ENCODE measurements at regions not wholly inside any gene's neighbourhood (a gene's known extent, or its start where the extent isn't known, plus 50 kb on each side); places are given as distances from the start of the nearest gene placed in this dataset.

- Histone ChIP-seq H4K8ac (ENCODE audit: extremely low read depth, insufficient read depth, low read length) (peak overlapping the region; percentile 51; the same call in 1 of the 2 replicates), H2BK12ac (ENCODE audit: low read depth, low read length) (no peak overlapping the region), H3K56ac (replicated peaks; ENCODE audit: insufficient read length, low read depth, low read length) (no peak overlapping the region), H3K14ac (ENCODE audit: insufficient read length) (no peak overlapping the region), H3K23ac (ENCODE audit: insufficient read length) (no peak overlapping the region), H2BK5ac (ENCODE audit: low read depth, low read length) (no peak overlapping the region), H3K4me2 (ENCODE audit: insufficient read depth in 1 of 2, low read depth in 2 of 2, low read length in 2 of 2) (no peak overlapping the region), H3K4me1 (replicated peaks in 1 of 4; ENCODE audit: control insufficient read depth in 3 of 4, insufficient read depth in 4 of 4, low read length in 3 of 4) (no peaks in the 10 kb centered on the region), H2BK120ac (replicated peaks; ENCODE audit: low read depth, low read length) (no peak overlapping the region), H3K4me3 (ENCODE audit: extremely low read depth in 1 of 4, insufficient read depth in 2 of 4, low read depth in 3 of 4, low read length in 4 of 4) (no peak overlapping the region), H3K79me1 (ENCODE audit: low read depth, low read length) (no peaks in the 10 kb centered on the region), H3K18ac (ENCODE audit: extremely low read depth, low read length) (no peak overlapping the region), H4K5ac (ENCODE audit: insufficient read length, low read depth, low read length) (no peak overlapping the region), H2AFZ (ENCODE audit: low read length) (no peak overlapping the region), H3K79me2 (ENCODE audit: control insufficient read depth in 1 of 2, insufficient read depth in 2 of 2, low read length in 2 of 2) (no peaks in the 10 kb centered on the region), H3K27me3 (replicated peaks in 1 of 4; ENCODE audit: control insufficient read depth in 3 of 4, extremely low read depth in 1 of 4, insufficient read depth in 3 of 4, low read length in 3 of 4) (no peaks in the 10 kb centered on the region), H4K20me1 (replicated peaks in 1 of 2; ENCODE audit: control insufficient read depth in 1 of 2, insufficient read depth in 2 of 2, low read length in 2 of 2) (no peaks in the 10 kb centered on the region), H4K91ac (replicated peaks; ENCODE audit: insufficient read length, low read length) (no peak overlapping the region), H3K9ac (replicated peaks in 1 of 4; ENCODE audit: extremely low read depth in 1 of 4, low read depth in 3 of 4, low read length in 3 of 4) (no peak overlapping the region), H3K9me3 (ENCODE audit: insufficient read depth in 2 of 2, low read depth in 1 of 2, low read length in 1 of 2) (peaks cover 7% of the 10 kb centered on the region in 2 experiments; a peak in 1 of 4 replicates), H2AK5ac (ENCODE audit: low read depth, low read length) (no peak overlapping the region), H3K4ac (replicated peaks; ENCODE audit: insufficient read length, low read depth, low read length) (no peak overlapping the region), H3K27ac (ENCODE audit: low read depth, low read length) (no peak overlapping the region), H3K23me2 (ENCODE audit: low read depth, low read length) (no peaks in the 10 kb centered on the region), H3K36me3 (ENCODE audit: control insufficient read depth in 2 of 4, insufficient read depth in 4 of 4, low read length in 3 of 4) (no peaks in the 10 kb centered on the region), H2BK15ac (ENCODE audit: low read length) (no peak overlapping the region), H2BK20ac (ENCODE audit: low read length) (no peak overlapping the region)
- FAIRE-seq (no peak), DNase-seq (ENCODE audit: low read depth in 1 of 2, low spot score in 2 of 2) (no peak)
- WGBS, 2 experiments (ENCODE audit: extremely low coverage in 1 of 2, insufficient coverage in 1 of 2, insufficient read length in 1 of 2, insufficient replicate concordance in 2 of 2, low coverage in 1 of 2, low lambda C conversion rate in 2 of 2, missing lambda C conversion rate in 1 of 2): 98% methylated on average over 7 of the region's 7 CpGs; no CpG with 5 or more reads in 1 of the 2 experiments
- CTCF ChIA-PET (ENCODE audit: partially characterized antibody): no interaction called here
- POLR2A ChIA-PET (ENCODE audit: partially characterized antibody): interaction anchor here (0.7 kb wide), 1 partner anchor 1138 kb away, joined by 3 read pairs; no protein-coding TSS in a partner anchor
- no peak for TF ChIP-seq CHD1 (IDR thresholded peaks at IDR 0.05; ENCODE audit: low read depth, low read length)
- TF ChIP-seq PHF8 (conservative IDR thresholded peaks at IDR 0.05; ENCODE audit: low read depth, low read length): no peak
- TF ChIP-seq BACH1 (IDR thresholded peaks at IDR 0.05; ENCODE audit: low read length): no peak
- no peak for TF ChIP-seq POLR2AphosphoS5 (IDR thresholded peaks at IDR 0.05; ENCODE audit: low read depth, low read length)
- no peak for TF ChIP-seq YY1 (IDR thresholded peaks at IDR 0.05; ENCODE audit: low read depth, low read length)
- no peak for TF ChIP-seq POLR2A (IDR thresholded peaks at IDR 0.05; ENCODE audit: control extremely low read depth in 1 of 2, low read depth in 2 of 2, low read length in 2 of 2)
- TF ChIP-seq E2F6 (IDR thresholded peaks at IDR 0.05): no peak
- no peak for TF ChIP-seq CBX5 (IDR thresholded peaks at IDR 0.05; ENCODE audit: low read depth, low read length)
- TF ChIP-seq TCF12 (IDR thresholded peaks at IDR 0.05; ENCODE audit: low read depth, low read length): no peak
- TF ChIP-seq USF2 (IDR thresholded peaks at IDR 0.05; ENCODE audit: low read length): no peak
- no peak for TF ChIP-seq SRF (IDR thresholded peaks at IDR 0.05; ENCODE audit: low read depth, low read length)
- TF ChIP-seq KDM1A (IDR thresholded peaks at IDR 0.05; ENCODE audit: borderline replicate concordance, low read length): no peak
- TF ChIP-seq CTBP2 (IDR thresholded peaks at IDR 0.05; ENCODE audit: borderline replicate concordance, insufficient read depth, insufficient read length, low read length): no peak
- no peak for TF ChIP-seq EP300 (IDR thresholded peaks at IDR 0.05; ENCODE audit: borderline replicate concordance in 1 of 2, low read depth in 2 of 2, low read length in 2 of 2)
Measured at GRCh38 chr12:73181244-73181643, 909.1 kb downstream of the TRHDE start.

Data from H1 (cell line).